ENCODE measurements at regions not wholly inside any gene's neighbourhood (a gene's known extent, or its start where the extent isn't known, plus 50 kb on each side); places are given as distances from the start of the nearest gene placed in this dataset.

DNA sequence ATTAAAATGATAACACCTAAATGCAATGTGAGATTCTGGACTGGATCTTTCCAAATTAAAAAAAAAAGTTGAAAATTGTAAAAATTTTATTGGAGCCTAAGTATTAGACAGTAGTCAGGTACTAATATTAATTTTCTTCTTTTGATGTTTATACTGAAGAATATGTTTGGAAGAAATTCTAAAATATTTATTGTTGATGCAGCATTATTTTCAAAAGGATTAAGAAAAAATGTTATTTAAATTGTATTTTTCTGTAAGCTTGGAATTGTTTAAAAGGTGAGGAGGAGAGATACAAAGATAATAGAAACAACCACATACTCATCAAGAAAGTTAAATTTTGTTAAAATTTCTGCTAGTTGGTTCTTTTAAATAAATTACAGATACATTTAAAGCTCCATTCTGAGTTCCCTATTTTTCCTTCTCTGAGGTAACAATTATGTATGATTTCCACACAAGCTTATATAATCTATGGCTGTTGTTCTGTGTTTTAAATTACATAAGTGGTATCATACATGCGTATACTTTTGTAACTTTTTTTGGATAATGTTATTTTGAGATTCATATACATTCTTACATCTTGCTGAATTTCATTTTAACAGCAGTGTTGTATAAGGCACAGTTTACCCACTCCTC lies 180.3 kb upstream of the RGS18 start:
- DNase-seq (ENCODE audit: low read depth, low spot score) = no peak
- POLR2A ChIA-PET = no interaction called here
- Histone ChIP-seq H3K36me3 (ENCODE audit: control insufficient read depth in 2 of 2, insufficient read depth in 2 of 2, low read length in 1 of 2) (no peaks in the 10 kb centered on the region), H3K79me2 (ENCODE audit: control insufficient read depth, insufficient read depth, low read length) (no peaks in the 10 kb centered on the region), H3K27me3 (replicated peaks in 1 of 2; ENCODE audit: control insufficient read depth in 2 of 2, insufficient read depth in 2 of 2, low read length in 1 of 2) (no peaks in the 10 kb centered on the region), H3K4me2 (ENCODE audit: control insufficient read depth, insufficient read depth) (no peak overlapping the region), H3K27ac (ENCODE audit: control insufficient read depth, insufficient read depth) (no peak overlapping the region), H3K4me1 (ENCODE audit: control insufficient read depth, insufficient read depth, low read length) (no peaks in the 10 kb centered on the region), H3K9ac (ENCODE audit: control insufficient read depth, insufficient read depth, low read length) (no peak overlapping the region), H3K9me3 (replicated peaks; ENCODE audit: control insufficient read depth, insufficient read depth, low read length) (no peaks in the 10 kb centered on the region), H4K20me1 (ENCODE audit: control insufficient read depth, insufficient read depth) (no peaks in the 10 kb centered on the region), H3K4me3 (no peak overlapping the region), H2AFZ (ENCODE audit: control insufficient read depth, low read depth, low read length) (no peak overlapping the region)
- BruUV-seq (replicated peaks) = no TSS peak
- SMC1A ChIA-PET (ENCODE audit: uncharacterized antibody, unreplicated experiment) = no interaction called here
- no peak for ATAC-seq
- CTCF ChIA-PET = no interaction called here
- FAIRE-seq = no peak
- RAD21 ChIA-PET (ENCODE audit: unreplicated experiment) = no interaction called here
- TF ChIP-seq NR2F1 (conservative IDR thresholded peaks at IDR 0.05) (no peak), EED (IDR thresholded peaks at IDR 0.05; ENCODE audit: low read depth) (no peak), IRF4 (IDR thresholded peaks at IDR 0.05; ENCODE audit: low read depth, low read length) (no peak), NRF1 (conservative IDR thresholded peaks at IDR 0.05; ENCODE audit: low read depth, low read length) (no peak), YY1 (IDR thresholded peaks at IDR 0.05; ENCODE audit: low read depth, low read length) (no peak), SIN3A (IDR thresholded peaks at IDR 0.05; ENCODE audit: low read depth, low read length) (no peak), KLF5 (IDR thresholded peaks at IDR 0.05; ENCODE audit: partially characterized antibody) (no peak), TARDBP (IDR thresholded peaks at IDR 0.05; ENCODE audit: borderline replicate concordance) (no peak), WRNIP1 (IDR thresholded peaks at IDR 0.05; ENCODE audit: borderline replicate concordance, low read depth, low read length) (no peak), IKZF2 (IDR thresholded peaks at IDR 0.05) (no peak), CHD4 (IDR thresholded peaks at IDR 0.05) (no peak), MYC (IDR thresholded peaks at IDR 0.05; ENCODE audit: insufficient read depth, insufficient read length, insufficient replicate concordance, low read length, severe bottlenecking) (no peak), KAT2A (conservative IDR thresholded peaks at IDR 0.05; ENCODE audit: control insufficient read depth, low read depth, low read length) (no peak), SMARCA5 (IDR thresholded peaks at IDR 0.05) (no peak), RFX5 (IDR thresholded peaks at IDR 0.05; ENCODE audit: low read depth, low read length) (no peak)
- TF ChIP-seq, protein P1, sequence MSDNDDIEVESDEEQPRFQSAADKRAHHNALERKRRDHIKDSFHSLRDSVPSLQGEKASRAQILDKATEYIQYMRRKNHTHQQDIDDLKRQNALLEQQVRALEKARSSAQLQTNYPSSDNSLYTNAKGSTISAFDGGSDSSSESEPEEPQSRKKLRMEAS (IDR thresholded peaks at IDR 0.05; ENCODE audit: low read depth, low read length) = no peak
- in situ Hi-C loops (cut with MboI) (no loop called here), intact Hi-C loops (cut with micrococcal nuclease; ENCODE audit: unreplicated experiment) (no loop called here)
- WGBS (ENCODE audit: insufficient coverage, insufficient replicate concordance, low lambda C conversion rate, missing lambda C conversion rate) = 12% methylated on average over 1 of the region's 1 CpG

All from GM12878 (cell line).